Prostate gland (tissue), 2 donors: ENCODE measurements at regions not wholly inside any gene's neighbourhood (a gene's known extent, or its start where the extent isn't known, plus 50 kb on each side); places are given as distances from the start of the nearest gene placed in this dataset.

Experiments used
- DNase-seq: peaks from one replicate; pipeline ENCODE4 v3.0.0-alpha.2; 2019; ENCODE audit warnings: low spot score
- H3K27ac ChIP-seq, 2 donors: fragments of 200-600 bp; sonication (generic); 2 replicates each; pipeline ENCODE4 v1.5.1; 2017 to 2019
- H3K27me3 ChIP-seq: fragments of 200-600 bp; sonication (generic); replicated peaks from 2 replicates; pipeline ENCODE4 v1.5.1; 2019; ENCODE audit not compliant: insufficient read depth
- H3K36me3 ChIP-seq, 2 donors: fragments of 200-600 bp; sonication (generic); 1 replicate in 1 of 2; 2 replicates in 1 of 2; pipeline versions ENCODE4 v1.5.1 to v1.8.1; 2017 to 2019
- H3K4me1 ChIP-seq: fragments of 200-600 bp; sonication (generic); replicated peaks from 2 replicates; pipeline ENCODE4 v1.5.1; 2019
- H3K4me3 ChIP-seq, 2 donors: fragments of 200-600 bp; sonication (generic); 2 replicates each; pipeline ENCODE4 v1.5.1; 2017 to 2019
- H3K9me3 ChIP-seq: fragments of 200-600 bp; sonication (generic); 2 replicates; pipeline ENCODE4 v1.5.1; 2017
- CTCF ChIP-seq, 4 experiments: fragments of 200-600 bp in 2 of 4; fragments of 450-650 bp in 2 of 4; sonication (generic) in 2 of 4; IDR thresholded peaks; 1 replicate in 3 of 4; 2 replicates in 1 of 4; pipeline ENCODE4 v1.5.1; 2016 to 2019; ENCODE audit warnings: antibody characterized with exemption in 4 of 4, mild to moderate bottlenecking in 2 of 4, moderate library complexity in 2 of 4
- POLR2A ChIP-seq: fragments of 450-650 bp; IDR thresholded peaks from one replicate; pipeline ENCODE4 v1.6.1; 2016; ENCODE audit warnings: antibody characterized with exemption, mild to moderate bottlenecking
- POLR2AphosphoS5 ChIP-seq: sonication (generic); formaldehyde crosslinking; IDR thresholded peaks from one replicate; pipeline ENCODE4 v1.6.1; 2017; ENCODE audit warnings: antibody characterized with exemption
- WGBS: methylation state at CpG from one replicate; pipeline ENCODE4 v1.1.5; 2018; 5-methylcytosine and 5-hydroxymethylcytosine counted together
- intact Hi-C: fragments of 100-400 bp; cut with DNase I; formaldehyde crosslinking; loops from one replicate; pipeline ENCODE4 v1.14.2; 2022

- intact Hi-C loops: no loop called here
- Histone ChIP-seq H3K9me3 (no peaks in the 10 kb centered on the region), H3K27me3 (no peaks in the 10 kb centered on the region), H3K4me1 (no peaks in the 10 kb centered on the region), H3K4me3 (no peak overlapping the region), H3K27ac (no peak overlapping the region), H3K36me3 (no peaks in the 10 kb centered on the region)
- TF ChIP-seq POLR2AphosphoS5 (no peak), CTCF (IDR thresholded peaks at IDR 0.05) (no peak), POLR2A (no peak)
- DNase-seq: peak; percentile 11
- WGBS: 28% methylated on average over 10 of the region's 10 CpGs
These were observed 627.0 kb downstream of the BCOR start for GRCh38 chrX:39470588-39471407.

GRCh38 chrX:39472161-39472560 is 625.6 kb downstream of the BCOR start:
- Histone ChIP-seq H3K27ac (no peak overlapping the region), H3K27me3 (no peaks in the 10 kb centered on the region), H3K4me1 (no peaks in the 10 kb centered on the region), H3K9me3 (no peaks in the 10 kb centered on the region), H3K4me3 (no peak overlapping the region), H3K36me3 (no peaks in the 10 kb centered on the region)
- no peak for DNase-seq
- 100% methylated on average over 1 of the region's 1 CpG for WGBS
- TF ChIP-seq POLR2A: no peak
- TF ChIP-seq CTCF (IDR thresholded peaks at IDR 0.05): no peak
- TF ChIP-seq POLR2AphosphoS5: no peak
- intact Hi-C loops: no loop called here

GRCh38 chrX:39473812-39474211 is 623.9 kb downstream of the BCOR start:
- WGBS: 17% methylated on average over 1 of the region's 2 CpGs
- intact Hi-C loops: no loop called here
- no peaks in the 10 kb centered on the region for H3K27me3 ChIP-seq
- H3K9me3 ChIP-seq: no peaks in the 10 kb centered on the region
- H3K4me3 ChIP-seq: no peak overlapping the region
- no peaks in the 10 kb centered on the region for H3K4me1 ChIP-seq
- no peak for DNase-seq
- TF ChIP-seq POLR2AphosphoS5 (no peak), POLR2A (no peak), CTCF (IDR thresholded peaks at IDR 0.05) (no peak)
- H3K27ac ChIP-seq: no peak overlapping the region
- no peaks in the 10 kb centered on the region for H3K36me3 ChIP-seq

GRCh38 chrX:39475372-39475771 is 622.4 kb downstream of the BCOR start:
- intact Hi-C loops: no loop called here
- Histone ChIP-seq H3K27ac (no peak overlapping the region), H3K36me3 (no peaks in the 10 kb centered on the region), H3K4me3 (no peak overlapping the region), H3K4me1 (no peaks in the 10 kb centered on the region), H3K9me3 (no peaks in the 10 kb centered on the region), H3K27me3 (no peaks in the 10 kb centered on the region)
- 57% methylated on average over 5 of the region's 5 CpGs for WGBS
- TF ChIP-seq CTCF (IDR thresholded peaks at IDR 0.05) (no peak), POLR2A (no peak), POLR2AphosphoS5 (no peak)
- no peak for DNase-seq

- Histone ChIP-seq H3K27ac (no peak overlapping the region), H3K27me3 (no peaks in the 10 kb centered on the region), H3K36me3 (no peaks in the 10 kb centered on the region), H3K9me3 (no peaks in the 10 kb centered on the region), H3K4me1 (no peaks in the 10 kb centered on the region), H3K4me3 (no peak overlapping the region)
- 85% methylated on average over 5 of the region's 15 CpGs for WGBS
- TF ChIP-seq POLR2A (no peak), POLR2AphosphoS5 (no peak), CTCF (IDR thresholded peaks at IDR 0.05) (no peak)
- no peak for DNase-seq
- intact Hi-C loops: no loop called here
These were observed 621.1 kb downstream of the BCOR start for GRCh38 chrX:39476604-39477021.
